SK-N-SH treated with all-trans-retinoic acid at 6 μM for 48 hours (cell line): ENCODE measurements at regions not wholly inside any gene's neighbourhood (a gene's known extent, or its start where the extent isn't known, plus 50 kb on each side); places are given as distances from the start of the nearest gene placed in this dataset.

Source experiments
- ATAC-seq: fragments of 200-7000 bp; cut with Tn5 transposase; 3 replicates; pipeline ENCODE4 v1.9.1; 2020; ENCODE audit warnings: mild to moderate bottlenecking, moderate library complexity
- ARNTL ChIP-seq: fragments of 450-650 bp; formaldehyde crosslinking; IDR thresholded peaks from 2 replicates; pipeline ENCODE4 v1.5.0; 2020; ENCODE audit warnings: low read depth, mild to moderate bottlenecking, moderate library complexity, borderline replicate concordance
- BACH2 ChIP-seq: fragments of 250-450 bp; sonication (Bioruptor Pico); IDR thresholded peaks from 2 replicates; pipeline ENCODE4 v1.9.0; 2021; ENCODE audit warnings: mild to moderate bottlenecking, borderline replicate concordance
- CREB5 ChIP-seq: fragments of 250-450 bp; sonication (Bioruptor Pico); IDR thresholded peaks from 2 replicates; pipeline ENCODE4 v1.5.1; 2020; ENCODE audit warnings: low read depth, mild to moderate bottlenecking, moderate library complexity
- ESRRG ChIP-seq: fragments of 250-450 bp; sonication (Bioruptor Pico); IDR thresholded peaks from 2 replicates; pipeline ENCODE4 v1.6.1; 2021; ENCODE audit warnings: mild to moderate bottlenecking
- GLIS3 ChIP-seq: fragments of 250-450 bp; sonication (Bioruptor Pico); IDR thresholded peaks from 2 replicates; pipeline ENCODE4 v1.5.0; 2020; ENCODE audit warnings: mild to moderate bottlenecking, moderate library complexity
- ISL1 ChIP-seq: fragments of 250-450 bp; sonication (Bioruptor Pico); IDR thresholded peaks from 2 replicates; pipeline ENCODE4 v2.1.2; 2022; ENCODE audit warnings: mild to moderate bottlenecking, moderate library complexity
- OSR1 ChIP-seq: fragments of 250-450 bp; sonication (Bioruptor Pico); IDR thresholded peaks from 2 replicates; pipeline ENCODE4 v1.8.0; 2022; ENCODE audit warnings: moderate library complexity, mild to moderate bottlenecking, inconsistent platforms
- PATZ1 ChIP-seq: fragments of 250-450 bp; sonication (Bioruptor Pico); IDR thresholded peaks from 2 replicates; pipeline ENCODE4 v1.8.0; 2020; ENCODE audit warnings: mild to moderate bottlenecking, moderate library complexity, borderline replicate concordance
- PPARA ChIP-seq: fragments of 250-450 bp; sonication (Bioruptor Pico); IDR thresholded peaks from 2 replicates; pipeline ENCODE4 v1.5.0; 2020; ENCODE audit warnings: mild to moderate bottlenecking, borderline replicate concordance
- RARB ChIP-seq: fragments of 250-450 bp; sonication (Bioruptor Pico); IDR thresholded peaks from 2 replicates; pipeline ENCODE4 v1.8.0; 2021; ENCODE audit warnings: mild to moderate bottlenecking, moderate library complexity
- SNAI2 ChIP-seq: fragments of 250-450 bp; sonication (Bioruptor Pico); IDR thresholded peaks from 2 replicates; pipeline ENCODE4 v1.5.0; 2020; ENCODE audit warnings: mild to moderate bottlenecking, moderate library complexity
- TCF4 ChIP-seq: fragments of 250-450 bp; sonication (Bioruptor Pico); IDR thresholded peaks from 2 replicates; pipeline ENCODE4 v1.8.0; 2021; ENCODE audit warnings: mild to moderate bottlenecking, moderate library complexity, borderline replicate concordance
- TOX ChIP-seq: fragments of 250-450 bp; sonication (Bioruptor Pico); IDR thresholded peaks from 2 replicates; pipeline ENCODE4 v1.8.0; 2021; ENCODE audit warnings: mild to moderate bottlenecking, moderate library complexity, borderline replicate concordance
- ZNF565 ChIP-seq: fragments of 450-650 bp; formaldehyde crosslinking; conservative IDR thresholded peaks from 2 replicates; pipeline ENCODE4 v1.5.0; 2020; ENCODE audit warnings: low read depth, mild to moderate bottlenecking, moderate library complexity
- ZNF70 ChIP-seq: fragments of 450-650 bp; formaldehyde crosslinking; IDR thresholded peaks from 2 replicates; pipeline ENCODE4 v1.5.0; 2020; ENCODE audit warnings: mild to moderate bottlenecking, moderate library complexity
- ZNF8 ChIP-seq: fragments of 450-650 bp; formaldehyde crosslinking; IDR thresholded peaks from 2 replicates; pipeline ENCODE4 v1.5.0; 2020; ENCODE audit warnings: mild to moderate bottlenecking, moderate library complexity
- TF ChIP-seq, protein P1 (sequence below): fragments of 250-450 bp; sonication (Bioruptor Pico); IDR thresholded peaks from 2 replicates; pipeline ENCODE4 v1.8.0; 2021; ENCODE audit warnings: low read depth, mild to moderate bottlenecking, moderate library complexity, borderline replicate concordance
- TF ChIP-seq, protein P2 (sequence below): fragments of 250-450 bp; sonication (Bioruptor Pico); IDR thresholded peaks from 2 replicates; pipeline ENCODE4 v1.5.0; 2020; ENCODE audit warnings: mild to moderate bottlenecking, moderate library complexity

DNA sequence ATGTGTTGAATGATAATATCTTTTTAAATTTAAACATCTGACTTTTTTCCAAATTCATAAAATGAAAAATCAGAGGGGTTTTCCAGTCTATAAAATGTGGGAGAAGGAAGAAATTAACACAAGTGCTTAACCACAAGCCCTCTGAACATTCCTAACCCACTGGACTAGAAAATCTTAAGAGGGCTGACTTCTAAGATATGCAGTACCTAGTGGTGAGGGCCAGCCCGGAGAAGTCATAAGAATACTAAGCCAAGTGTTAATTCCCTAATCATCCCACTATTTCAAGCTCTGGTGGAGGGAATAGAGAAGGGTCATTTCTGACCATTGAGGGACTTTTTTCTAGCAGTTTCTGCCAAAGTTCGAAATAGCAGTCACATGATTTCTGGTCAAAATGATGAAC lies 86.9 kb upstream of the NEIL3 start:
- no peak for TF ChIP-seq CREB5 (CRISPR knock-in tag)
- TF ChIP-seq ZNF70 (CRISPR knock-in tag) = no peak
- TF ChIP-seq PATZ1 (CRISPR knock-in tag) = no peak
- TF ChIP-seq ARNTL (CRISPR knock-in tag) = no peak
- TF ChIP-seq ZNF8 (CRISPR knock-in tag) = no peak
- no peak for TF ChIP-seq ESRRG
- no peak for TF ChIP-seq ISL1
- TF ChIP-seq, protein P1, sequence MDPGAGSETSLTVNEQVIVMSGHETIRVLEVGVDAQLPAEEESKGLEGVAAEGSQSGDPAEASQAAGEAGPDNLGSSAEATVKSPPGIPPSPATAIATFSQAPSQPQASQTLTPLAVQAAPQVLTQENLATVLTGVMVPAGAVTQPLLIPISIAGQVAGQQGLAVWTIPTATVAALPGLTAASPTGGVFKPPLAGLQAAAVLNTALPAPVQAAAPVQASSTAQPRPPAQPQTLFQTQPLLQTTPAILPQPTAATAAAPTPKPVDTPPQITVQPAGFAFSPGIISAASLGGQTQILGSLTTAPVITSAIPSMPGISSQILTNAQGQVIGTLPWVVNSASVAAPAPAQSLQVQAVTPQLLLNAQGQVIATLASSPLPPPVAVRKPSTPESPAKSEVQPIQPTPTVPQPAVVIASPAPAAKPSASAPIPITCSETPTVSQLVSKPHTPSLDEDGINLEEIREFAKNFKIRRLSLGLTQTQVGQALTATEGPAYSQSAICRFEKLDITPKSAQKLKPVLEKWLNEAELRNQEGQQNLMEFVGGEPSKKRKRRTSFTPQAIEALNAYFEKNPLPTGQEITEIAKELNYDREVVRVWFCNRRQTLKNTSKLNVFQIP (CRISPR knock-in tag) = no peak
- no peak for TF ChIP-seq ZNF565 (CRISPR knock-in tag)
- no peak for TF ChIP-seq BACH2 (CRISPR knock-in tag)
- TF ChIP-seq, protein P2, sequence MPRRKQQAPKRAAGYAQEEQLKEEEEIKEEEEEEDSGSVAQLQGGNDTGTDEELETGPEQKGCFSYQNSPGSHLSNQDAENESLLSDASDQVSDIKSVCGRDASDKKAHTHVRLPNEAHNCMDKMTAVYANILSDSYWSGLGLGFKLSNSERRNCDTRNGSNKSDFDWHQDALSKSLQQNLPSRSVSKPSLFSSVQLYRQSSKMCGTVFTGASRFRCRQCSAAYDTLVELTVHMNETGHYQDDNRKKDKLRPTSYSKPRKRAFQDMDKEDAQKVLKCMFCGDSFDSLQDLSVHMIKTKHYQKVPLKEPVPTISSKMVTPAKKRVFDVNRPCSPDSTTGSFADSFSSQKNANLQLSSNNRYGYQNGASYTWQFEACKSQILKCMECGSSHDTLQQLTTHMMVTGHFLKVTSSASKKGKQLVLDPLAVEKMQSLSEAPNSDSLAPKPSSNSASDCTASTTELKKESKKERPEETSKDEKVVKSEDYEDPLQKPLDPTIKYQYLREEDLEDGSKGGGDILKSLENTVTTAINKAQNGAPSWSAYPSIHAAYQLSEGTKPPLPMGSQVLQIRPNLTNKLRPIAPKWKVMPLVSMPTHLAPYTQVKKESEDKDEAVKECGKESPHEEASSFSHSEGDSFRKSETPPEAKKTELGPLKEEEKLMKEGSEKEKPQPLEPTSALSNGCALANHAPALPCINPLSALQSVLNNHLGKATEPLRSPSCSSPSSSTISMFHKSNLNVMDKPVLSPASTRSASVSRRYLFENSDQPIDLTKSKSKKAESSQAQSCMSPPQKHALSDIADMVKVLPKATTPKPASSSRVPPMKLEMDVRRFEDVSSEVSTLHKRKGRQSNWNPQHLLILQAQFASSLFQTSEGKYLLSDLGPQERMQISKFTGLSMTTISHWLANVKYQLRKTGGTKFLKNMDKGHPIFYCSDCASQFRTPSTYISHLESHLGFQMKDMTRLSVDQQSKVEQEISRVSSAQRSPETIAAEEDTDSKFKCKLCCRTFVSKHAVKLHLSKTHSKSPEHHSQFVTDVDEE (CRISPR knock-in tag) = no peak
- no peak for TF ChIP-seq SNAI2
- TF ChIP-seq OSR1 (CRISPR knock-in tag) = no peak
- TF ChIP-seq, all 23 proteins: peak for 0
- ATAC-seq = no peak

DNA sequence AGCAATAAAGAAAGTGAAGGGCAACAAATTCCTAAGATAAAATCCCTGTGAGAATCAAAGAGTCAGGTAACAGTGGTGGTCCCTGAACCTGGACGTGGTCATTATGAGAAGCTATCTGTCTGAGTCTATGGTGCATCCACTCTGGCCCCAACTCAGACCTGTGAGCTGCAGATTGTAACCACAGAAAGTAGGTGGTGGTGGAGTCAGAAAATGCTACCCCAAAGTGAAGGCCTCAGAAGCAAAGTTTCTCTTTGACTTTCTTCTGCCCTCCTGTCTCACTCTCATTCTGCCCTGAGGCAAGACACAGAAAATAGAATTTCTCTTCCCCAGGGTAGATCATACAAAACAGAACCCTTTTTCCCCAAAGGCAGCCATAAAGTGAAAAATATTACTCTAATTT lies 84.1 kb upstream of the NEIL3 start:
- no peak for ATAC-seq
- TF ChIP-seq RARB (CRISPR knock-in tag) = no peak
- no peak for TF ChIP-seq ZNF8 (CRISPR knock-in tag)
- no peak for TF ChIP-seq GLIS3
- TF ChIP-seq TCF4 = no peak
- no peak for TF ChIP-seq ZNF565 (CRISPR knock-in tag)
- no peak for TF ChIP-seq PPARA (CRISPR knock-in tag)
- no peak for TF ChIP-seq SNAI2
- TF ChIP-seq OSR1 (CRISPR knock-in tag) = no peak

- TF ChIP-seq TOX (CRISPR knock-in tag) (no peak), ZNF8 (CRISPR knock-in tag) (no peak), CREB5 (CRISPR knock-in tag) (no peak), OSR1 (CRISPR knock-in tag) (no peak)
- TF ChIP-seq, protein P2 (CRISPR knock-in tag) = no peak
- no peak for ATAC-seq
Measured at GRCh38 chr4:177227636-177228035, 82.0 kb upstream of the NEIL3 start.
